Right ventricle myocardium superior (tissue), 1 donor: ENCODE measurements at regions not wholly inside any gene's neighbourhood (a gene's known extent, or its start where the extent isn't known, plus 50 kb on each side); places are given as distances from the start of the nearest gene placed in this dataset.
"Not testable (repeated sequence)": the region's sequence is repeated elsewhere in the genome, so short reads cannot be mapped to it uniquely, and the experiment has no call there.

Source experiments
- ATAC-seq: fragments of 200-7000 bp; cut with Tn5 transposase; one replicate; pipeline ENCODE4 v1.9.1; 2020; ENCODE audit warnings: mild to moderate bottlenecking; ENCODE audit not compliant: poor library complexity
- DNase-seq: peaks from one replicate; pipeline ENCODE4 v3.0.0-alpha.2; 2020
- intact Hi-C: fragments of 100-400 bp; cut with DNase I; formaldehyde crosslinking; loops from one replicate; pipeline ENCODE4 v1.11.2; 2022
- donor health status: DM: no; HTN: yes; CAD: no; lungs with severe emphysema.

DNA sequence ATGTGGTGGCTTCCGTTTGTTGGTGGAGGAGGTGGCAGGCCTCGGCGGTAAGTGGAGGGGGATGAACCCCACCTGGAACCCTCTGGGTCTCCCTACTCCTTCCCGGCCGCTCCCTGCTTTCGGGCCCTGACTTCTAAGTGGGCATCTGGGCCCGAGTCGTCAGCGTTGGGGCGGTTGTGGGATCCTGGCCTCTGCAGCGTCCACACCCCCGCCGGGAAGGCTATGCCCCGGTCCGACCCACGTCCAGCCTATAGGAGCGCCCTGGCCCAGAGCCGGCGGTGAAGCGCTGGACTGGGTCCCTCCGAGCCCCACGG is 986.3 kb downstream of the TUBA3C start:
- ATAC-seq, intact Hi-C loops: not testable (repeated sequence)
- peak; percentile 46 for DNase-seq

- DNase-seq, intact Hi-C loops: not testable (repeated sequence)
- ATAC-seq = peak; percentile 45
Observed at GRCh38 chr13:18194631-18195364, 986.8 kb downstream of the TUBA3C start.

DNA sequence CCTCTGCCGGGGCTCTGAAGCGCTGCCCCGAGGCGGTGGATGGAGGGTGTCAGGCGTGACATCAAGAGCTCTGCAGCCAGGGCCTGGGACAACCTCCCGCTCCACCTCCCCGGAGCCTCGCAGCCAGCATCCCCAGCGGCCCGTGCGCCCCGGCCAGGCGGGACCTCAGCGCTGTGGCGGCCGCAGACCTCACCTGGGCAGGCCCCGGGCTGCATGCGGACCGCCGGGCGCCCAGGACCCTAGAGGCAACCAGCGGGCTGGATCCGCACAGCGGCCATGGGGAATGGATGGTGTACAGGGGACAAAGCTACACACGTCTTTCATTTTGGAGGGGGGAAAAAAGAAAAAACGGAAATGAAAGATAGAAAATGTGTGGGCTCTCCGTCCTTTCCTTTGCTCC is 987.5 kb downstream of the TUBA3C start:
- ATAC-seq, intact Hi-C loops, DNase-seq: not testable (repeated sequence)
